ENCODE measurements at regions not wholly inside any gene's neighbourhood (a gene's known extent, or its start where the extent isn't known, plus 50 kb on each side); places are given as distances from the start of the nearest gene placed in this dataset.

DNA sequence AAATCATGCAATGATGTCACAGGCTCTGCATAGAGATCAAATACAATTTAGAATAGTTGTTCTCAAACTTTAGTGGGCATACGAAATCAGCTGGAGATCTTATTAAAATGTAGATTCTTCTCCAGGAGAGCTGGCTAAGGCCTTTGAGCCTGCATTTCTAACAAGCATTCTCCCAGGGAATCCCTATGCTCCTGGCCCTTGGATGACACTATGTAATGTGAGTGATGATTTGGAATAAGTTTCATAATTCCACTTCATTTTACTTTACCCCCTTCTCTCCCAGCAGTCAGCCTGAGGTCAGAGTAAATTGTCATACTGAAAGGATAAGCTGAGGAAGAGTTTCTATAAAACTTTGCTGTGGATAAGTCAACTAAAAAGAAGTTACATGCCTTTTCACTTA lies 189.1 kb downstream of the UBE2E3 start:
- Mint-ChIP-seq H3K9me3 (peaks cover 0 to 32% (median 22%) of the 10 kb centered on the region in 9 donors), H3K4me1 (peaks cover 21 to 56% (median 51%) of the 10 kb centered on the region in 4 donors), H3K27ac (peak overlapping the region; percentile 6 to 94 (median 81)), H3K4me3 (peak overlapping the region in 4 of 10 donors; percentile 13 to 24 (median 18)), H3K27me3 (no peaks in the 10 kb centered on the region), H3K36me3 (peaks cover 3 to 37% (median 33%) of the 10 kb centered on the region in 3 donors)
- no peak for DNase-seq
- POLR2A ChIA-PET: interaction anchor here (1.0 to 1.1 kb wide), 2 partner anchors 16 to 23 kb away, joined by 3 read pairs; no protein-coding TSS in a partner anchor
- ATAC-seq: no peak

DNA sequence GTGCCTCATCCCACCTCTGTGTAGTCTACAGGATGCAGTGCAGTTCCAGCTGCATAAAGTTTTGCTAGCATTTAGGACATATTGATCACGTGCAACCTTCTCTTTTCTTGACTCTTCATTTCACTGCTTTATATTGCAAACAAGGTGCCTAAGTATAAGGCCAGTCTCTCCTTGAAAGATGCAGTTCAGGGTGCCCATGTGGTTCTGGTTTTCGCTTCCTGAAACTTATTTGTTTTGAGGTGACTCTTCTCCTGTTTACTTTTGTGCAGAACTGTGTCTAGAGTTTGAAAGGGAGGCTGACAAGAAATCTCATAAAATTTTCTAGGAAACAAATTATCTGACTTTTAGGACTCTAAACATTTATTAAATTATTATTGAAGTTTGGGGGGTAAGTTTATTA lies 189.9 kb downstream of the UBE2E3 start:
- Mint-ChIP-seq H3K27ac (peak overlapping the region in 8 of 10 donors; percentile 10 to 94 (median 84)), H3K4me3 (peak overlapping the region in 7 of 10 donors; percentile 4 to 74 (median 53)), H3K9me3 (peaks cover 0 to 32% (median 22%) of the 10 kb centered on the region in 9 donors), H3K36me3 (peaks cover 3 to 42% (median 33%) of the 10 kb centered on the region in 3 donors), H3K4me1 (peaks cover 18 to 57% (median 51%) of the 10 kb centered on the region in 4 donors), H3K27me3 (no peaks in the 10 kb centered on the region)
- ATAC-seq (peak in 1 of 2 donors; percentile 26), DNase-seq (no peak)
- POLR2A ChIA-PET: interaction anchor here (1.1 kb wide), 1 partner anchor 17 kb away, joined by 3 read pairs; no protein-coding TSS in a partner anchor

- no peak overlapping the region for H3K4me3 Mint-ChIP-seq
Observed at GRCh38 chr2:181172676-181173075, 192.3 kb downstream of the UBE2E3 start.

DNA sequence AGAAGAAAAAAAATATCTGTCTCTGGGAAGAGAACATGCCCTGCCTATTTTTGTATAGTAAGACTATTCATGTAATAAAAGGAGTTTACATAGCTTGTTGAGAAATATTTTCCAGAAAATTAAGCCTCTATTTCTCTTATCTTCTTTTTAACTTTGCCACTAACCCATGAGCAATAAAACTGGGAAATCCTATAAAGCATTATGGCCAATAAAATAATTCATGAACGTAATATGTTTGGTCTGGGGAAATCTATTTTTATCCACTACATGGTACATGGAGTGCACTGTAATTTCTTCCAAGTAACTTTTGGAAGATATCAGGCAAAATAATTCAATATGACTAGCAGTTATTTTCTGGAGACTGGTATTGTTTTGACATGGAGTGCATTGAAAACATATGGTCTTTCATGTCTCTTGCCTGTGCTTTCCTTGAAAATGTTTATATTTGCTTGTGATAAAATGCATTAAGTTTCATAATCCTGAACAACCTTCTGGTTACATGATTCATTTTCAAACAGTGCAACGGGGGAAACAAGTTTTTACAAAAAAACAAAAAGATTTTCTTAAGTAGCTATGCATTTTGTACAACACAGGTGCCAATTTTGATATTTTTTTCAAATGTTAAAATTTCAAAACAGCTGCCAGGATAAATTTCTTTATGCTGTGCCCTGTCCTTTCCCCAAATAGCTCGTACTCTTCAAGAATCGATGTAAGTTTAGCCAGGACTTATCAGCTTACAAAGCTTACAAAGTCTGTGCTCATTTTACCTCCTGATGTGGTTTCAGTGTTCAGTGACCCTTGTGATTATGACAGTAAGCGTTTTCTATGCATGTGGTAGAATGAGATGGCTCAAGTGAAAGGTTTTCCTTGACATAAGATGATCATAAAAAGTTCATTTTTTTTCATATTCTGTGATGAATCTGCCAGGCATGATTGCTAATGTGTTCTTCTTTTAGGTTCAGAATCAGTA lies 194.5 kb downstream of the UBE2E3 start:
- ATAC-seq: peak; percentile 25 to 39
- Mint-ChIP-seq H3K4me3 (peak overlapping the region in 1 of 10 donors; percentile 48), H3K27me3 (no peaks in the 10 kb centered on the region), H3K9me3 (peaks cover 0 to 8% (median 2%) of the 10 kb centered on the region in 9 donors), H3K27ac (peak overlapping the region in 9 of 10 donors; percentile 24 to 86 (median 58)), H3K36me3 (peaks cover 0 to 20% (median 13%) of the 10 kb centered on the region in 3 donors), H3K4me1 (peaks cover 18 to 61% (median 48%) of the 10 kb centered on the region in 4 donors)
- no peak for DNase-seq
- POLR2A ChIA-PET: interaction anchor here (1.0 kb wide), 1 partner anchor 9 kb away, joined by 4 read pairs; no protein-coding TSS in a partner anchor

More at GRCh38 chr2:181172676-181173075, 192.3 kb downstream of the UBE2E3 start:
- Mint-ChIP-seq H3K9me3 (peaks cover 0 to 8% (median 7%) of the 10 kb centered on the region in 9 donors), H3K4me1 (peaks cover 14 to 46% (median 38%) of the 10 kb centered on the region in 4 donors), H3K36me3 (peaks cover 0 to 25% (median 16%) of the 10 kb centered on the region in 3 donors), H3K27me3 (no peaks in the 10 kb centered on the region), H3K27ac (peak overlapping the region in 5 of 10 donors; percentile 0 to 53 (median 41))
- DNase-seq (no peak), ATAC-seq (no peak)
- POLR2A ChIA-PET: no interaction called here

GRCh38 chr2:181176540-181176939 lies 196.1 kb downstream of the UBE2E3 start:
- H3K9me3 Mint-ChIP-seq: peaks cover 0 to 10% (median 2%) of the 10 kb centered on the region in 9 donors
- H3K27me3 Mint-ChIP-seq: no peaks in the 10 kb centered on the region
- peak overlapping the region in 4 of 10 donors; percentile 44 to 80 (median 49) for H3K27ac Mint-ChIP-seq
- POLR2A ChIA-PET: interaction anchor here (0.7 kb wide), 1 partner anchor 135 kb away, joined by 4 read pairs; no protein-coding TSS in a partner anchor
- no peak overlapping the region for H3K4me3 Mint-ChIP-seq
- H3K36me3 Mint-ChIP-seq: peaks cover 0 to 20% (median 20%) of the 10 kb centered on the region in 3 donors
- ATAC-seq: no peak
- no peak for DNase-seq
- peaks cover 13 to 56% (median 38%) of the 10 kb centered on the region in 4 donors for H3K4me1 Mint-ChIP-seq

- Mint-ChIP-seq H3K27me3 (no peaks in the 10 kb centered on the region), H3K4me3 (peak overlapping the region in 1 of 10 donors; percentile 17), H3K27ac (peak overlapping the region in 3 of 10 donors; percentile 1 to 80 (median 78)), H3K4me1 (peaks cover 13 to 56% (median 38%) of the 10 kb centered on the region in 4 donors), H3K36me3 (peaks cover 0 to 20% (median 20%) of the 10 kb centered on the region in 3 donors), H3K9me3 (peaks cover 0 to 10% (median 2%) of the 10 kb centered on the region in 9 donors)
- DNase-seq (no peak), ATAC-seq (no peak)
- POLR2A ChIA-PET: interaction anchor here (1.6 to 1.8 kb wide), 2 partner anchors 11 to 32 kb away, joined by 5 to 8 read pairs; no protein-coding TSS in a partner anchor
Observed at GRCh38 chr2:181177376-181177775, 197.0 kb downstream of the UBE2E3 start.

DNA sequence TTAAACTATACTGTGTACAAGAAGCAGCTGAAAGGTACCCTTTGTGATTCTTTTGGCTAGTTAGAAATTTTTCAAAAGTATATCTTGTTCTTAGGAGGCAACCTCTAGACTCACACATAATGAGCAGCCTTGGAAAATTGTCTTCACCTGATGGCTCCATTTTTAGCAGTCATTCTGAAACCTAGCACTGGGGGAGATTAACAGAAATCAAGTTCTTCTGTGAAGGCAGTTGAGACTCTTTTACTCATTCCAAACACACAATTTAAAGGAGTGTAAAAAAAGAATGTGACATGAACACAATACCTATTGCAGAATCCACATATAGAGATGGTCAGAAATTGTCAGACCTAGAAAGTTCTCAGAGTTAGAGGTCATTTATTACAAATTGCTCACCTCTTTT lies 197.7 kb downstream of the UBE2E3 start:
- Mint-ChIP-seq H3K4me3 (peak overlapping the region in 3 of 10 donors; percentile 6 to 35 (median 24)), H3K27me3 (no peaks in the 10 kb centered on the region), H3K36me3 (peaks cover 0 to 20% (median 20%) of the 10 kb centered on the region in 3 donors), H3K27ac (peak overlapping the region in 8 of 10 donors; percentile 0 to 78 (median 48)), H3K4me1 (peaks cover 13 to 51% (median 38%) of the 10 kb centered on the region in 4 donors), H3K9me3 (peaks cover 0 to 10% (median 2%) of the 10 kb centered on the region in 9 donors)
- ATAC-seq (no peak), DNase-seq (no peak)
- POLR2A ChIA-PET: interaction anchor here (0.9 to 1.8 kb wide), 4 partner anchors 12 to 97 kb away, joined by 4 to 8 read pairs (median 4); no protein-coding TSS in a partner anchor

GRCh38 chr2:181178823-181179412 lies 198.5 kb downstream of the UBE2E3 start:
- Mint-ChIP-seq H3K4me3 (peak overlapping the region in 2 of 10 donors; percentile 35 to 40), H3K27ac (peak overlapping the region in 8 of 10 donors; percentile 22 to 81 (median 52)), H3K4me1 (peaks cover 12 to 50% (median 42%) of the 10 kb centered on the region in 4 donors), H3K36me3 (peaks cover 0 to 14% (median 14%) of the 10 kb centered on the region in 3 donors), H3K27me3 (no peaks in the 10 kb centered on the region), H3K9me3 (peaks cover 0 to 10% (median 2%) of the 10 kb centered on the region in 9 donors)
- DNase-seq: peak in 7 of 10 donors; percentile 6 to 37 (median 25)
- POLR2A ChIA-PET: interaction anchor here (0.7 to 1.8 kb wide), 5 partner anchors 12 to 97 kb away, joined by 4 to 8 read pairs (median 5); no protein-coding TSS in a partner anchor
- peak; percentile 74 to 84 for ATAC-seq

- Mint-ChIP-seq H3K27ac (no peak overlapping the region), H3K4me3 (peak overlapping the region in 2 of 10 donors; percentile 15 to 23), H3K36me3 (peaks cover 0 to 16% (median 12%) of the 10 kb centered on the region in 3 donors), H3K27me3 (no peaks in the 10 kb centered on the region), H3K4me1 (peaks cover 21 to 48% (median 39%) of the 10 kb centered on the region in 4 donors), H3K9me3 (peaks cover 0 to 10% (median 6%) of the 10 kb centered on the region in 9 donors)
- ATAC-seq (no peak), DNase-seq (no peak)
- POLR2A ChIA-PET: interaction anchor here (1.3 to 2.8 kb wide), 2 partner anchors 11 to 31 kb away, joined by 3 to 9 read pairs; no protein-coding TSS in a partner anchor
Observed at GRCh38 chr2:181183878-181184542, 203.6 kb downstream of the UBE2E3 start.

GRCh38 chr2:181185421-181185820 lies 205.0 kb downstream of the UBE2E3 start:
- Mint-ChIP-seq H3K9me3 (peaks cover 0 to 4% (median 0%) of the 10 kb centered on the region in 9 donors), H3K4me1 (peaks cover 13 to 42% (median 37%) of the 10 kb centered on the region in 4 donors), H3K36me3 (peaks cover 0 to 8% (median 6%) of the 10 kb centered on the region in 3 donors), H3K4me3 (no peak overlapping the region), H3K27ac (peak overlapping the region in 2 of 10 donors; percentile 10 to 64), H3K27me3 (no peaks in the 10 kb centered on the region)
- DNase-seq (no peak), ATAC-seq (no peak)
- POLR2A ChIA-PET: interaction anchor here (0.6 to 2.8 kb wide), 4 partner anchors 9 to 19 kb away, joined by 3 to 9 read pairs (median 3); no protein-coding TSS in a partner anchor

DNA sequence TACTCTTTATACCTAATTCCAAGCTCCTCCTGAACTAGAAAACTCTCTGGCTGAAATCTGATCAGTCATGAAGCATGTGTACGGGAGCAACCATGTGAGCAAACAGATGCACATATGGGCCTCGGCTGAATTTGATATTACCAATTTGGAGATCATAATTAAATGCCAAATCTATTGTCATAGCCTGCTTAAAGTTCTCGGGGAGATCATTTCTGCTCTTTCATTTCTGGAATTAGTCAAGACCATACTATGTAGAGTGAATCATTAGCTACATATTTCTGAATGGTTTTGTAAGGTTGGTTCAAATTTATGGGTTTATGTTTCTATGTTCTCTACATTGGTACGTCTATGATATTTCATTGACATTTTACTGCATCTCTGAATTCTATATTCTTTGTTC lies 205.5 kb downstream of the UBE2E3 start:
- no peaks in the 10 kb centered on the region for H3K27me3 Mint-ChIP-seq
- POLR2A ChIA-PET: interaction anchor here (0.7 to 2.8 kb wide), 3 partner anchors 9 to 20 kb away, joined by 3 to 9 read pairs (median 3); no protein-coding TSS in a partner anchor
- H3K4me1 Mint-ChIP-seq: peaks cover 13 to 46% (median 42%) of the 10 kb centered on the region in 4 donors
- no peak for ATAC-seq
- H3K27ac Mint-ChIP-seq: peak overlapping the region in 1 of 10 donors; percentile 17
- H3K36me3 Mint-ChIP-seq: peaks cover 0 to 8% (median 4%) of the 10 kb centered on the region in 3 donors
- H3K4me3 Mint-ChIP-seq: no peak overlapping the region
- peaks cover 0 to 4% (median 0%) of the 10 kb centered on the region in 9 donors for H3K9me3 Mint-ChIP-seq
- DNase-seq: no peak

Measured in naive thymus-derived CD8-positive, alpha-beta T cell (primary cell).